BLaER1 (cell line): ENCODE measurements at regions not wholly inside any gene's neighbourhood (a gene's known extent, or its start where the extent isn't known, plus 50 kb on each side); places are given as distances from the start of the nearest gene placed in this dataset.

Experiments
- H3K27ac ChIP-seq: shearing (Covaris generic); formaldehyde crosslinking; 2 replicates; pipeline ENCODE4 v1.8.1; 2022
- H3K27me3 ChIP-seq: shearing (Covaris generic); formaldehyde crosslinking; 2 replicates; pipeline ENCODE4 v1.8.1; 2022
- H3K36me3 ChIP-seq: shearing (Covaris generic); formaldehyde crosslinking; 2 replicates; pipeline ENCODE4 v1.8.1; 2022
- H3K4me1 ChIP-seq: shearing (Covaris generic); formaldehyde crosslinking; 2 replicates; pipeline ENCODE4 v1.8.1; 2022
- H3K4me2 ChIP-seq: shearing (Covaris generic); formaldehyde crosslinking; 2 replicates; pipeline ENCODE4 v1.8.1; 2022
- H3K4me3 ChIP-seq: shearing (Covaris generic); formaldehyde crosslinking; 2 replicates; pipeline ENCODE4 v1.8.1; 2022
- H3K9ac ChIP-seq: shearing (Covaris generic); formaldehyde crosslinking; 2 replicates; pipeline ENCODE4 v1.8.1; 2022
- H3K9me3 ChIP-seq: shearing (Covaris generic); formaldehyde crosslinking; 2 replicates; pipeline ENCODE4 v1.8.1; 2022
- H4K20me1 ChIP-seq: shearing (Covaris generic); formaldehyde crosslinking; 2 replicates; pipeline ENCODE4 v1.8.1; 2022
- Cebpa-rat ChIP-seq: shearing (Covaris generic); IDR thresholded peaks from 2 replicates; pipeline ENCODE4 v1.8.1; 2022

DNA sequence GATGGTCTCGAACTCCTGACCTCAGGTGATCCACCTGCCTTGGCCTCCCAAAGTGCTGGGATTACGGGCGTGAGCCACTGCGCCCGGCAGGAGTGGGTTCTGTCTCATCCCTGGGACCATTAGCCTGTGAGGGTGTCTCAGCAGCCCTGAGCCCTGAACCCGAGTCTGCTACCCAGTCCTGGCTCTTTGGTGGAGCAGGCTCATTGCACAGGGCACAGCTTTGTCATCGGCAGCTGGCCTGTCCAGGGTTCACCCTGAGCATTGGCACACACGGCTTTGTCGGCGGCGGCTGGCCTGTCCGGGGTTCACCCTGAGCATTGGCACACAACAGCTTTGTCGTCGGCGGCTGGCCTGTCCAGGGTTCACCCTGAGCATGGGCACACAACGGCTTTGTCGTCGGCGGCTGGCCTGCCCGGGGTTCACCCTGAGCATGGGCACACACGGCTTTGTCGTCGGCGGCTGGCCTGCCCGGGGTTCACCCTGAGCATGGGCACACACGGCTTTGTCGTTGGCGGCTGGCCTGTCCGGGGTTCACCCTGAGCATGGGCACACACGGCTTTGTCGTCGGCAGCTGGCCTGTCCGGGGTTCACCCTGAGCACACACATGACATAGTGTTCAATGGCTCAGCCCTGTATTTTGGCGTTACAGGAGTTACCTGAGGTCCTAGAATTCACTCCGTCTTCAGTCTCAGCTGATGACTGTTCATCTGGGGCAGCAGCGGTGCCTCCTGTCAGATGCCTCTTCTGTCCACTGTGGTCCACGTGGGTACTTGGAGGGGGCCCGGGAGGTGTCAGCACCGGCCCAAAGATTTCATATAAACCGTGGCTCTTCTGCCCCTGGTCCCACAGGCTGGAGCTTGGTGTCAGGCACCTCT, 1082.5 kb downstream of the BRD1 start:
- H3K36me3 ChIP-seq = no peaks in the 10 kb centered on the region
- TF ChIP-seq Cebpa-rat = no peak
- H3K4me1 ChIP-seq = 0 out of 2 replicates have a peak, but pooled peaks cover 8% of the 10 kb centered on the region
- no peaks in the 10 kb centered on the region for H3K9me3 ChIP-seq
- H3K27ac ChIP-seq = no peak overlapping the region
- no peaks in the 10 kb centered on the region for H3K27me3 ChIP-seq
- no peak overlapping the region for H3K4me2 ChIP-seq
- H4K20me1 ChIP-seq = peaks cover 57% of the 10 kb centered on the region; the same call in 1 of the 2 replicates
- H3K4me3 ChIP-seq = no peak overlapping the region
- no peak overlapping the region for H3K9ac ChIP-seq

DNA sequence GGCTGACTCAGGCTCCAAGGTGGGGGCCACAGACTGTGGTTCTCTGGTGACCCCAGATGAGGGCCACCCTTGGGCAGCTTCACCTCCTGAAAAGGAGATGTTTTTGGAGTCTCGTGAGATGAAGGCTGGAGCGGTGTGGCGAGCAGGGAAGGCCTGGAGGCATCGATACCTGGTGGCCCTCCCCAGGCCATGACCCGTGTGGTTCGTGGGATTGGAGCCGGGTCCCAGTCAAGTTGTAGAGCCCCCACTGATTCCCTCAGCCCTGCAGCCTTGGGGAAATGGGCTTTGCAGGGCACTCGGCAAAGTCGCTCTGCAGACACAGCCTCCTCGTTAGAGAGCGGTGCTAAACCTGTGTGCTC, 1083.4 kb downstream of the BRD1 start:
- H3K27me3 ChIP-seq = no peaks in the 10 kb centered on the region
- no peaks in the 10 kb centered on the region for H3K9me3 ChIP-seq

DNA sequence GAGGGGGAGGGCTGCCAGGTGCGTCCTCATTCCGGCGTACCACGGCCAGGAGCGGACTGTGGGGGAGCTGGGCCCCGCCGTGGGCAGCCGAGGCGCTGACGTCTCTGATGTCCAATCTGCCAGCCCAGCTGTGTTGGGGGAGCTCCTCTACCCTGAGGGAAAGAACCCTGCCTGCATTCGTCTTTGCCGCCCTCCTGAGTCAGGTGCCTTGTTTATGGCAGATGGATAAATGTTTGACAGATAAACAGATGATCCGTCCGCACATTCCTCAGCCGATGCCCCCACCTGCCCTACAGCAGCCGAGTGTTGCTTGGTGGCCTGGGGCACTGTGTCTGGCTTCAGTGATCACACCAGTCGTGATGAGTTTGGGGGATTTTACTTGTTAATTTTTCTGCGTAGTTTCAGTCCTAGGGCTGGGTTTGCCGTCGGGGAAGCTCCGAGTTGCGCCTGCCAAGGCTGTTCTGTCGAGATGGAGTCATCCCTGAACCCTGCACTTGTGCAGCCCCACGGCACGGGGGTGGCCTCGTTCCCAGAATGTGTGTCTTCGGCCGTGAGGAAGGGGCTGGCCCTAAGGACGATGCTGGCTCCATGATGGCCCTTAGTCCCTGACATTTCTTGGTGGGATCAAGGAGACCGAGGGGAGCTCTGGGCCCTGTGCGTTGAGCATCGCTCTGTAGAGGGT, 1083.9 kb downstream of the BRD1 start:
- no peaks in the 10 kb centered on the region for H3K27me3 ChIP-seq
- H3K9ac ChIP-seq = no peak overlapping the region
- H3K4me2 ChIP-seq = no peak overlapping the region
- H3K4me3 ChIP-seq = no peak overlapping the region
- 0 out of 2 replicates have a peak, but pooled peaks cover 8% of the 10 kb centered on the region for H3K4me1 ChIP-seq
- H3K36me3 ChIP-seq = no peaks in the 10 kb centered on the region
- no peak for TF ChIP-seq Cebpa-rat
- peaks cover 54% of the 10 kb centered on the region for H4K20me1 ChIP-seq
- no peaks in the 10 kb centered on the region for H3K9me3 ChIP-seq
- H3K27ac ChIP-seq = no peak overlapping the region

More for the DNA sequence above, 1083.4 kb downstream of the BRD1 start:
- no peak overlapping the region for H3K9ac ChIP-seq
- H3K36me3 ChIP-seq = no peaks in the 10 kb centered on the region
- peaks cover 57% of the 10 kb centered on the region for H4K20me1 ChIP-seq
- no peak overlapping the region for H3K27ac ChIP-seq
- H3K4me2 ChIP-seq = no peak overlapping the region
- 0 out of 2 replicates have a peak, but pooled peaks cover 8% of the 10 kb centered on the region for H3K4me1 ChIP-seq
- no peak for TF ChIP-seq Cebpa-rat
- no peak overlapping the region for H3K4me3 ChIP-seq

DNA sequence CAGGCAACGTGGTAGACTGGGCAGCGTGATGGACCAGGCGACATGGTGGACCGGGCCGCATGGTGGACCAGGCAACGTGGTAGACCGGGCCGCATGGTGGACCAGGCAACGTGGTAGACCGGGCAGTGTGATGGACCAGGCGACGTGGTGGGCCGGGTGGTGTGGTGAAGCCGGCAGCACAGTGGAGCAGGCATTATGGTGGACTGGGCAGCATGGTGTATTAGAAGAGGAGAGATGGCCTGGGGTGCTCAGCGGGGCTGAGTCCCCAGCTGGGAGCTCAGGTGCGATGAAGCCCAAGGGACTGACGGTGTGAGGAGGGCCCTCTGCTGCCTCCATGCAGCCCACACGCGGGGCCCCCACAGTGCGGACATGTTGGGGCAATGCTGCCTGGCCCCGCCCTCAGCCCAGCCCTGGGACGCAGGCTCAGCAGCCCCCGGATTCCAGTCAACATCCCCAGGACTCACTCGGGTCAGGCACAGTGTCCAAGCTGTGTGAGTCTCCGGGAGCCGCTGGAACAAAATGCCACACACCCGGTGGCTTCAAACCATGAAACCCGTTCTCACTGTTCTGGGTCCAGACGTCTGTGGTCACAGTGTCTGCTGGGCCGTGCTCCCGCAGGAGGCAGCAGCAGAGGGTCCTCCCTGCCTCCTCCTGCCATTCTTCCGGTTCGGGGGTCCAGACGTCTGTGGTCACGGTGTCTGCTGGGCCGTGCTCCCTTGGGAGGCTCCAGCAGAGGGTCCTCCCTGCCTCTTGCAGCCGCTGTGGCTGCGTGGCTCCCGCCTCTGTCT, 1084.9 kb downstream of the BRD1 start:
- no peak overlapping the region for H3K4me3 ChIP-seq
- no peak overlapping the region for H3K27ac ChIP-seq
- no peak overlapping the region for H3K4me2 ChIP-seq
- H3K9me3 ChIP-seq = no peaks in the 10 kb centered on the region
- H3K9ac ChIP-seq = no peak overlapping the region
- peaks cover 53% of the 10 kb centered on the region for H4K20me1 ChIP-seq
- no peaks in the 10 kb centered on the region for H3K27me3 ChIP-seq
- 0 out of 2 replicates have a peak, but pooled peaks cover 8% of the 10 kb centered on the region for H3K4me1 ChIP-seq
- no peak for TF ChIP-seq Cebpa-rat
- no peaks in the 10 kb centered on the region for H3K36me3 ChIP-seq

DNA sequence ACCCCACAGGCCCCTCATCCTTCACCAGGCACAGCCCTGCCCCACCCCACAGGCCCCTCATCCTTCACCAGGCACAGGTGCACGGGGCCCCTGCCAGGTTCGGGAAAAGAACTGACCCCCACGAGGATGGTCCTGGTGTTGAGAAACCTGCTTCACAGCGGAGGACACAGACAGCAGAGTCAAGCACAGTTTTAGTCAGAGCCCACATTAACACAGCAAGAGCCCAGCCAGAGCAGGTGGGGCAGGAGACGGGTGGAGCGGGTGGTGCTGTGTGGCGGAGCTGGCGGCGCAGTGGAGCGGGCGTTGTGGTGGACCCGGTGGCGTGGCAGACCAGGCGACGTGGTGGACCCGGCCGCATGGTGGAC, 1085.5 kb downstream of the BRD1 start:
- Histone ChIP-seq H3K27me3 (no peaks in the 10 kb centered on the region), H3K4me2 (no peak overlapping the region), H3K9me3 (no peaks in the 10 kb centered on the region), H4K20me1 (peaks cover 57% of the 10 kb centered on the region), H3K4me3 (no peak overlapping the region), H3K4me1 (0 out of 2 replicates have a peak, but pooled peaks cover 8% of the 10 kb centered on the region), H3K36me3 (no peaks in the 10 kb centered on the region), H3K27ac (no peak overlapping the region), H3K9ac (no peak overlapping the region)
- no peak for TF ChIP-seq Cebpa-rat

DNA sequence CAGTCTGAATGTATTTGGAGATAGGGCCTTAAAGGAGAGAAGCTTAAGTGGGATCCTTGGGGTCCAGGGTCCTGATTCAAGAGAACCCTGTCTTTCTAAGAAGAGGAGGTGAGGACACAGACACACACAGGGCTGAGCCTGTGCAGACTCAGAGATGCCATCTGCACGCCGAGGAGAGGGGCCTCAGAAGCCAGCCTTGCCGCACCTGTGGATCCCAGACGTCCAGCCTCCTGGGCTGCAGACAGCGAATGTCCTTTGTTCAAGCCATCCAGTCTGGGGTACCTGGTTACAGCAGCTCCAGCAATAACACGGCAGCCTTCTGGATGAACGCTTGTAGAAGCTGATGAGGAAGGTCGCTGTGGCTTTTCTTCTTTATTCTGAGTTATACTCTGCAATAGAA, 1086.1 kb downstream of the BRD1 start:
- H3K4me3 ChIP-seq = no peak overlapping the region
- no peaks in the 10 kb centered on the region for H3K36me3 ChIP-seq
- peaks cover 57% of the 10 kb centered on the region for H4K20me1 ChIP-seq
- H3K4me2 ChIP-seq = no peak overlapping the region
- H3K9me3 ChIP-seq = no peaks in the 10 kb centered on the region
- no peaks in the 10 kb centered on the region for H3K27me3 ChIP-seq
- no peak overlapping the region for H3K27ac ChIP-seq
- TF ChIP-seq Cebpa-rat = no peak
- 0 out of 2 replicates have a peak, but pooled peaks cover 8% of the 10 kb centered on the region for H3K4me1 ChIP-seq
- no peak overlapping the region for H3K9ac ChIP-seq

DNA sequence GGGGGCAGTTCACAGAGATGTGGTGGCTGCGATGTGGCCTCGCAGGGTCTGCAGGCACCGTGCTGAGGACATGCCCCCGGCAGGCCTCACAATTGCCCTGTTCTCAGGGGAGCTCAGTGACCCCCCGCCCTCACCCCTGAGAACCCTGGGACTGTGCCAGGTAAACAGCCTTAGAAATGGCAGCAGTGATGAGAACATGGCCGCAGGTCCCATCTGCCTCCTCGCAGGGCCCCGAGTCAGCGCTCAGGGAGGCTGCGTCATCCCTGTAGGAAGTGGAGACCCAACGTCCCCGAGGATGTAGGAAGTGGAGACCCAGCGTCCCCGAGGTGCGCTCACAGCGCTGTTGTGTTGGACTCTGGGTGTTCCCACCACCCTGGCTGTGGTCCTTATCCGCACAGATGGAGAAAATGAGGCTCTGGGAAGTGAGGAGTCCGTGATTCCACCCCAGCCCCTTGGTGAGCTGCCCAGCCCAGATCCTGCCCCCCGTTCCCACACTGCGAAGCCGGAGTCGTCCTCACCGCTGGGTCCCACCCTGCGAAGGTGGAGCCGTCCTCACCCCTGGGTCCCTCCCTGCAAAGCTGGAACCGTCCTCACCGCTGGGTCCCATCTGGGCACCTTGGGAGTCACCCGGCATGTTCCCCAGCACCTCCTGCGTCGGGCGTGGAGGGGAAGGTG, 1086.8 kb downstream of the BRD1 start:
- Histone ChIP-seq H3K9me3 (no peaks in the 10 kb centered on the region), H4K20me1 (peaks cover 56% of the 10 kb centered on the region), H3K27me3 (no peaks in the 10 kb centered on the region), H3K4me1 (0 out of 2 replicates have a peak, but pooled peaks cover 8% of the 10 kb centered on the region), H3K36me3 (no peaks in the 10 kb centered on the region), H3K4me3 (no peak overlapping the region), H3K4me2 (no peak overlapping the region), H3K27ac (no peak overlapping the region), H3K9ac (no peak overlapping the region)
- TF ChIP-seq Cebpa-rat = no peak

DNA sequence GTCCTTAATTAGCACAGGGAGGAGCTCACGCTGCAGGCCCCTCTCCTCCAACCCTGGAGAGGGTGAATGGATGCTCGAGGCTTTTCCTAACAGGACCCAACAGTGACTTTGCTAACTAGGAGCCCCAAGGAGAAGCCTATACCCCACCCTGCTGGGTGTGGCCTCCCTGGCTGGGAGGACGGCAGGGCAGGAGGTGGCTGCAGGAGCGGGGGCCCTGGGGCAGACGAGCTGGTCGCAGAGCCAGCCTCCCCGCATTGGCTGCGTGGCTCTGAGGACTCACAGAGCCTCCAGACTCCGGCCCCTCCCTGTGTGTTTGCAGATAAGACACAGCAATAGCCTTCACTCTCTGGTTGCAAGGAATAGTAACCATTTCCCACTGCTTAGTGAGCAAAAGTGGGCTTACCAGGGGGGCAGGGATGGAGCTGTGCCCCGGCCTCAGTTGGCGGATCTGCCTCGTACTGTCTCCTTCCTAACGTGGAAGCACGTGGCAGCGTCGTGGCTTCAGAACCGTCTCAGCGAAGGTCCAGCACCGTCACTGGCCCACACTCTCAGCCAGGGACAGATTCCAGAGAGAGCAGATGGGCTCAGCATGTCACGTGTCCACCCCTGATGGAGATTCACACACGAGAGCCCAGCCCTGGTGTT, 1087.5 kb downstream of the BRD1 start:
- H3K4me1 ChIP-seq = 0 out of 2 replicates have a peak, but pooled peaks cover 8% of the 10 kb centered on the region
- no peaks in the 10 kb centered on the region for H3K9me3 ChIP-seq
- no peaks in the 10 kb centered on the region for H3K36me3 ChIP-seq
- H3K27ac ChIP-seq = no peak overlapping the region
- no peak overlapping the region for H3K9ac ChIP-seq
- H4K20me1 ChIP-seq = peaks cover 50% of the 10 kb centered on the region
- H3K4me2 ChIP-seq = no peak overlapping the region
- TF ChIP-seq Cebpa-rat = no peak
- H3K4me3 ChIP-seq = no peak overlapping the region
- no peaks in the 10 kb centered on the region for H3K27me3 ChIP-seq
